Heart left ventricle (tissue), 16 donors: ENCODE measurements at regions not wholly inside any gene's neighbourhood (a gene's known extent, or its start where the extent isn't known, plus 50 kb on each side); places are given as distances from the start of the nearest gene placed in this dataset.

Source experiments
- ATAC-seq, 4 donors: fragments of 200-7000 bp; cut with Tn5 transposase; one replicate each; pipeline ENCODE4 v1.9.1; 2020 to 2022; ENCODE audit warnings: moderate library complexity in 4 of 4, mild to moderate bottlenecking in 3 of 4, moderate number of reproducible peaks in 1 of 4
- DNase-seq, 5 donors: peaks; one replicate each; pipeline ENCODE4 v3.0.0-alpha.2; 2020
- H3K27ac ChIP-seq, 12 donors: fragments of 200-600 bp; sonication (generic) in 4 of 12; one replicate each; pipeline versions ENCODE4 v1.5.0 to v1.8.0; 2016 to 2022; ENCODE audit warnings: mild to moderate bottlenecking in 2 of 12
- H3K27me3 ChIP-seq, 9 donors: fragments of 200-600 bp; sonication (generic) in 2 of 9; one replicate each; pipeline versions ENCODE4 v1.5.1 to v1.8.0; 2016 to 2022; ENCODE audit warnings: mild to moderate bottlenecking in 3 of 9
- H3K36me3 ChIP-seq, 9 donors: fragments of 200-600 bp; sonication (generic) in 2 of 9; one replicate each; pipeline versions ENCODE4 v1.5.0 to v1.8.0; 2018 to 2022; ENCODE audit warnings: mild to moderate bottlenecking in 2 of 9
- H3K4me1 ChIP-seq, 12 donors: fragments of 200-600 bp; sonication (generic) in 4 of 12; one replicate each; pipeline versions ENCODE4 v1.5.0 to v1.8.0; 2016 to 2022; ENCODE audit warnings: mild to moderate bottlenecking in 3 of 12
- H3K4me3 ChIP-seq, 12 donors: fragments of 200-600 bp; sonication (generic) in 4 of 12; one replicate each; pipeline versions ENCODE4 v1.5.0 to v1.8.0; 2017 to 2022; ENCODE audit warnings: mild to moderate bottlenecking in 9 of 12, moderate library complexity in 4 of 12
- H3K9me3 ChIP-seq, 12 donors: fragments of 200-600 bp; sonication (generic) in 4 of 12; one replicate each; pipeline versions ENCODE4 v1.5.0 to v1.8.0; 2016 to 2022; ENCODE audit warnings: mild to moderate bottlenecking in 1 of 12
- POLR2A ChIP-seq, 2 donors: fragments of 450-650 bp; IDR thresholded peaks; one replicate each; pipeline ENCODE4 v1.6.1; 2017; ENCODE audit warnings: antibody characterized with exemption in 2 of 2, mild to moderate bottlenecking in 2 of 2, moderate library complexity in 2 of 2
- WGBS, 4 donors: extraction: QIAGEN DNeasy Blood & Tissue Kit in 2 of 4; methylation state at CpG; one replicate each; pipeline versions ENCODE4 v1.1.5 to v1.1.7; 2013 to 2018; 5-methylcytosine and 5-hydroxymethylcytosine counted together
- intact Hi-C, 10 donors: fragments of 100-400 bp; cut with DNase I; formaldehyde crosslinking; loops; one replicate each; pipeline versions ENCODE4 v1.11.1 to v1.14.2; 2022
- TF ChIP-seq, protein P1 (sequence below), 12 donors: fragments of 200-600 bp; sonication (generic) in 4 of 12; IDR thresholded peaks; one replicate each; pipeline versions ENCODE4 v1.5.0 to v1.8.0; 2018 to 2022; ENCODE audit warnings: antibody characterized with exemption in 12 of 12, mild to moderate bottlenecking in 5 of 12
- donor health status: ischemic (EF 13 %, LVEDD 7.1; RV severe dilation, severe dysfunction).
- donor health status: healthy with polysubstance abuse.
- donor health status: DM: no; HTN: yes; CAD: no.
- donor health status: DM: no; HTN: no; CAD: no.
- donor health status: ischemic (EF 25% LVEDD 6.9; RV normal size, moderate dysfunction).
- donor health status: ischemic (EF 25% LVEDD 5.7; RV mildly dilated, moderate dysfunction).
- donor health status: healthy.
- donor health status: DM: yes; HTN: yes; CAD: no.
- donor health status: ischemic (EF 35%, LVEDD 5.7; RV mildly dilated, moderate dysfunction).
- donor health status: nonischemic (EF 11% LVEDD 7.7; RV severe dilation, severe dysfunction).
- donor health status: DM: yes; HTN: yes; CAD: no.
- donor health status: PGD.
- donor health status: ischemic (EF 29% LVEDD 5.4; RV normal size, mild dysfunction).
- donor health status: nonischemic (EF 23%, LVEDD 6.1; RV moderate dilation, normal function).

DNA sequence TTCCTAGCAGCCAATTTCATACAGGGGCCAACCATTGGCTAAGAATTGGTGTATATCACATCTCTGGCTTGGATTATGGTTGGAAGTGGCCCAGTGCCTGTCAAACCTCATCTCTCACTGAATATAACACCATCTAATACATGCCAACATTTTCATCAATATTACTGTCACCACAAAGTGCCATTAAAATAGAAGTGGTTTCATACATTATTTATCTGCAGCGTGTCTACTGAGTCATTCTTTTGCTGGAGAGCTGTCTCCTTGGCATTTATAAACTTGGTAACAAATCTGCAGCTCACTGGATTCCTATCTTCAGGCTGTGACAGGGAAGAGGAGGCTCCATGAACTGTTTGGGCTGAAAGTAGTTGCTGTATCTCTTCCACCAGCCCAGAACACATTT is 70.9 kb downstream of the PTTG1 start:
- Histone ChIP-seq H3K27ac (no peak overlapping the region), H3K36me3 (no peaks in the 10 kb centered on the region), H3K9me3 (no peaks in the 10 kb centered on the region), H3K27me3 (peaks cover 0 to 3% (median 0%) of the 10 kb centered on the region in 9 donors), H3K4me1 (no peaks in the 10 kb centered on the region), H3K4me3 (no peak overlapping the region)
- TF ChIP-seq, protein P1, sequence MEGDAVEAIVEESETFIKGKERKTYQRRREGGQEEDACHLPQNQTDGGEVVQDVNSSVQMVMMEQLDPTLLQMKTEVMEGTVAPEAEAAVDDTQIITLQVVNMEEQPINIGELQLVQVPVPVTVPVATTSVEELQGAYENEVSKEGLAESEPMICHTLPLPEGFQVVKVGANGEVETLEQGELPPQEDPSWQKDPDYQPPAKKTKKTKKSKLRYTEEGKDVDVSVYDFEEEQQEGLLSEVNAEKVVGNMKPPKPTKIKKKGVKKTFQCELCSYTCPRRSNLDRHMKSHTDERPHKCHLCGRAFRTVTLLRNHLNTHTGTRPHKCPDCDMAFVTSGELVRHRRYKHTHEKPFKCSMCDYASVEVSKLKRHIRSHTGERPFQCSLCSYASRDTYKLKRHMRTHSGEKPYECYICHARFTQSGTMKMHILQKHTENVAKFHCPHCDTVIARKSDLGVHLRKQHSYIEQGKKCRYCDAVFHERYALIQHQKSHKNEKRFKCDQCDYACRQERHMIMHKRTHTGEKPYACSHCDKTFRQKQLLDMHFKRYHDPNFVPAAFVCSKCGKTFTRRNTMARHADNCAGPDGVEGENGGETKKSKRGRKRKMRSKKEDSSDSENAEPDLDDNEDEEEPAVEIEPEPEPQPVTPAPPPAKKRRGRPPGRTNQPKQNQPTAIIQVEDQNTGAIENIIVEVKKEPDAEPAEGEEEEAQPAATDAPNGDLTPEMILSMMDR (IDR thresholded peaks at IDR 0.05), result no peak
- no peak for TF ChIP-seq POLR2A (IDR thresholded peaks at IDR 0.05)
- ATAC-seq (no peak), DNase-seq (no peak)
- intact Hi-C loops, result no loop called here
- WGBS, 4 donors, result 54 to 80% (median 67%) methylated on average over 1 of the region's 1 CpG

DNA sequence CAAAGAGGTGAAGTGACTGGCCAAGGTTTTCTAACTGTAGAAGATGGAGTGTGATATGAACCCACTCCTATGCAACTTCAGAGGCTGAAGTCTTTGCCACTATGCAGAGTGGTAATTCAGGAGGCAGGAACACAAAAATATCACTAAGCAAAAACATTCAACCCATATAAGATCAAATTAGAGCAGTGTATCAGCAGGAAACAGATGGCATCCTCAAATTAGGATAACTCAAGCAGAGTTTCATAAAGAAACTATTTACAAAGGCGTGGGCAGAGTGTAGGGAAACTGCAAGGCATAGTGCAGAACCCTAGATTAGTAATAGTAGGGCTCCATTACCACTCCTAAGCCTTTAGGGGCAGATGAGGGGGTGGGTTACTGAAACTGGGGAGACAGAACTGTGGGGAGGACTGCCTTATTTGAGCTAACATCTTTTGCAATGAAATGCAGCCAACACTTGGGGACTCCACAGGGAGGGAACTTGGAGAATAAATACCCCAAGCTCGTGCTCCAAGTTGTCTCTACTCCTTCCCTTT is 72.2 kb downstream of the PTTG1 start:
- no peak overlapping the region for H3K4me3 ChIP-seq
- 64 to 73% (median 66%) methylated on average over 2 of the region's 2 CpGs for WGBS, 4 donors
- H3K27me3 ChIP-seq, result peaks cover 0 to 3% (median 0%) of the 10 kb centered on the region in 9 donors
- intact Hi-C loops, result no loop called here
- no peak overlapping the region for H3K27ac ChIP-seq
- TF ChIP-seq POLR2A (IDR thresholded peaks at IDR 0.05), result no peak
- TF ChIP-seq, protein P1 (IDR thresholded peaks at IDR 0.05), result no peak
- no peaks in the 10 kb centered on the region for H3K9me3 ChIP-seq
- no peak for ATAC-seq
- H3K36me3 ChIP-seq, result no peaks in the 10 kb centered on the region
- H3K4me1 ChIP-seq, result no peaks in the 10 kb centered on the region
- DNase-seq, result no peak

DNA sequence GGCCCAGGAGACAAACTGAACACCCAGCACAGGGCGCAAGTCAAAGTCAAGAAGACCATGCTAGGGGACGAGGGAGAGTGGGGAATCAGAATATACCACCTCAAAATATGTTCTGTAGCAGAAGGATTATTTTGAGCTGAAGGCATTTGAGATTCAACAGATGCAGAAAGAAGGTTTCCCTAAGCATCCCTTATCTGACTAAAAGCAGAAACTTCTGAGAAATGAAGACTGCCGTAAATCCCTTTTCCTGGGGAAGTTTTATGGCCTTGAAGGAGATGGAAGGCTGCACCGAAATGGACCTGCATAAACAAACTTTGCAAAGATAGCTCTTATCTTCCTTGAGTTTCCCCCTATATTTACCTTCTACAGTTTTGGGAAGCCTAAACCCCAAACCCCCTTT is 72.8 kb downstream of the PTTG1 start:
- Histone ChIP-seq H3K4me3 (no peak overlapping the region), H3K36me3 (no peaks in the 10 kb centered on the region), H3K4me1 (no peaks in the 10 kb centered on the region), H3K9me3 (no peaks in the 10 kb centered on the region), H3K27ac (no peak overlapping the region), H3K27me3 (peaks cover 0 to 3% (median 0%) of the 10 kb centered on the region in 9 donors)
- DNase-seq (no peak), ATAC-seq (no peak)
- intact Hi-C loops, result no loop called here
- TF ChIP-seq POLR2A (IDR thresholded peaks at IDR 0.05), result no peak
- TF ChIP-seq, protein P1 (IDR thresholded peaks at IDR 0.05), result no peak
- WGBS, 4 donors, result 71 to 86% (median 74%) methylated on average over 4 of the region's 4 CpGs

DNA sequence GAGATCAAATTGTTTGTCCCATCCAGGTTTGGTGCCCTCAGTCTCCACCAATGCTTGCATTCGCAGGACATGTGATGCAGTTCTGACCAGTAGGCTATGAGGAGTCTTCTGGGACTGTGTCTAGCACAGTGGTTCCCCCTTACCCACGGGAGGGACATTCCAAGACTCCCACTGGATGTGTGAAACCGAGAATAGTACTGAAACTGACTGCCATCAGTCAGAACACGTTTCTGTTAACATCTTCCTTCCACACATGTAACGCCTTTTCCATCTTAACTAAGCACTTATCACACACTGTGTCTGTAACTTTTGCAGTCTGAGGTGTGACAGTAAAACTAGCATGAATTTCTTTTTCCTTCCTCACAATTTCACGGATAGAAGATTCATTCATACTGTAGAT is 74.7 kb downstream of the PTTG1 start:
- no peak for DNase-seq
- Histone ChIP-seq H3K4me3 (no peak overlapping the region), H3K27ac (no peak overlapping the region), H3K9me3 (no peaks in the 10 kb centered on the region), H3K36me3 (no peaks in the 10 kb centered on the region), H3K4me1 (peaks cover 0 to 11% (median 0%) of the 10 kb centered on the region in 12 donors), H3K27me3 (peaks cover 0 to under 1% (median 0%) of the 10 kb centered on the region in 9 donors)
- 50 to 57% (median 56%) methylated on average over 6 of the region's 6 CpGs for WGBS, 4 donors
- TF ChIP-seq POLR2A (IDR thresholded peaks at IDR 0.05), result no peak
- TF ChIP-seq, protein P1 (IDR thresholded peaks at IDR 0.05), result no peak
- ATAC-seq, result no peak
- intact Hi-C loops, result no loop called here
